ENCODE measurements at regions not wholly inside any gene's neighbourhood (a gene's known extent, or its start where the extent isn't known, plus 50 kb on each side); places are given as distances from the start of the nearest gene placed in this dataset.

DNA sequence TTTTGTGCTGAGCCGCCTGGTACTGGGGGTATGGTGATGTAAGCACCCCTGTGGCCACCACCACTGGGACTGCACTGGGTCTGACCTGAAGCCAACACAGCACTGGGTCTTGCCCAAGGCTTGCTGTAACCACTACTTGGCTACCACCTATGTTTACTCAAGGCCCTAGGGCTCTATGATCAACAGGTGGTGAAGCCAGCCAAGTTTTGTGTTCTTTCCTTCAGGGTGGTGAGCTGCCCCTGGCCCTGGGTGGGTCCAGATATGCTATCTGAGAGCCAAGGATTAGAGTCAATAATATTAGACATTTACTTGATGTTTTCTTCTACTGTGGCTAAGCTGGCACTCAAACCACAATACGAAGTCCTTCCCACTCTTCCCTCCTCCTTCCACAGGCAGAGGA, 55.1 kb upstream of the PAGE4 start:
- Histone ChIP-seq H3K9me3 (ENCODE audit: low read depth, low read length) (no peaks in the 10 kb centered on the region), H3K4me3 (no peak overlapping the region), H3K27ac (no peak overlapping the region), H3K9ac (ENCODE audit: insufficient read length) (no peak overlapping the region), H3K36me3 (ENCODE audit: insufficient read depth, low read length) (no peaks in the 10 kb centered on the region)
- no peak for DNase-seq (ENCODE audit: low read depth, low spot score)
- TF ChIP-seq FOXP2 (optimal IDR thresholded peaks at IDR 0.05; ENCODE audit: control extremely low read depth, extremely low read length, insufficient read depth) (no peak), EZH2 (IDR thresholded peaks at IDR 0.05) (no peak), POLR2AphosphoS5 (IDR thresholded peaks at IDR 0.05; ENCODE audit: borderline replicate concordance, low read depth, low read length) (no peak)

DNA sequence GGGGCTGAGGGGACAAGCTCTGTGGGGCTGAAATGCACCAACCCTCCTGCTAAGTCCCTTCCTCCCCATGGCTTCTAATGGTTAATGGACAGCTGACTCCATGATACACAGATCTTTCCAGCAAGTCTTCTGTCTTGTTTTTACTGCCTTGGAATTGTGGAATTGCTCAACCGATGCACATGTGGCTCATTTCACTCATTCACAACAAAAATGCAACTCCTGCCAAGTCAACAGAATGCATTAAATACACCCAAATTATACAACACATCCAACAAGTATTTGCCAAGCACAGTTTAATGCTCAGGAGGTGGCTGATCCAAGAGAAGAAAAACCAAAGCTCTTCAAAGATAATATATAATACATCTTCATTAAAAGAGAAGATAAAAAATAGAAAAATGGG, 61.9 kb upstream of the PAGE4 start:
- Histone ChIP-seq H3K27ac (no peak overlapping the region), H3K36me3 (ENCODE audit: insufficient read depth, low read length) (no peaks in the 10 kb centered on the region), H3K9ac (ENCODE audit: insufficient read length) (no peak overlapping the region), H3K9me3 (ENCODE audit: low read depth, low read length) (no peaks in the 10 kb centered on the region), H3K4me3 (no peak overlapping the region)
- DNase-seq (ENCODE audit: low read depth, low spot score) = no peak
- no peak for TF ChIP-seq POLR2AphosphoS5 (IDR thresholded peaks at IDR 0.05; ENCODE audit: borderline replicate concordance, low read depth, low read length)
- no peak for TF ChIP-seq EZH2 (IDR thresholded peaks at IDR 0.05)
- TF ChIP-seq FOXP2 (optimal IDR thresholded peaks at IDR 0.05; ENCODE audit: control extremely low read depth, extremely low read length, insufficient read depth) = no peak

DNA sequence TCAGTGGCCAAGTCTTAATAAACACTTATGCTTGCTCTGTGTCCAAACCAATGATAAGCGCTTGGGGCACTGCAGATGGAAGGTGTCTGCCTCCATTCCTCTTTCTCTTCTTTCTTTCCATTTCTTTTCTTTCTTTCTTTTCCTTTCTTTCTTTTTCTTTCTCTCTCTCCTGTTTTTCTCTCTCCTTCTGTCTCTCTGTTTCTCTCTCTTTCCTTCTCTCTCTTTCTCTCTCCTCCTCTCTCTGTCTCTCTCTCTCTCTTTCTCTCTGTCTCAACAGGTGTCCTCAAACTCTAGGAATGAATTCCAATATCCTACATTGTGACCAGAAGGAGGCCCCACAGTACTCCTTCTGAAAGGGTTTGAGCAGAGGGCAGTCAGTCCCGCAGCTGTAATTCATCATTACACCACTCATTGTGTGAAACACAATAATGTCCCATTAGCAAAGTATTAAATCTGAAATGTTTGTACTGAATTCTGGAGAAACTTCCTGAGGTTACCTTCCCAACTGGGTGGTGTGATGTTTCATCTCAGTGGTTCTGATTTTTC, 66.5 kb upstream of the PAGE1 start:
- DNase-seq (ENCODE audit: low read depth, low spot score) = no peak

DNA sequence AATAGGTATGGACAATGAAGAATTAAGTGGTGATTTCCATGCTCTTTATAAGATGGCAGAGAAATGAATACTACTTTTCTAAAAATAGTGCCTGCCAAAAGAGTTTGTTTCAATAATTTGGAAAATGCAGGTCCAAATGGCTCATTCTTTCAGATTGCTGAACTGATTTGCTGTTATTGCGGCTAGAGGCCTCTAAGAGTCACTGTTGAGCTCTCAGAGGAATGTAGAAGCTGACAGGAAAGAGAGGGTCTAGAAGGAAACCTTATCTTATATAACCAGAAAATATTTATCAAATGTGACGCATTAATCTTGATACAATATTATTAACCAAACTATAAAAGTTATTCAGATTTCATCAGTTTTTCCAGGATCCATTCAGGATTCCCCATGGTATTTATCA, 65.7 kb upstream of the PAGE1 start:
- TF ChIP-seq FOXP2 (optimal IDR thresholded peaks at IDR 0.05; ENCODE audit: control extremely low read depth, extremely low read length, insufficient read depth) (no peak), EZH2 (IDR thresholded peaks at IDR 0.05) (no peak), POLR2AphosphoS5 (IDR thresholded peaks at IDR 0.05; ENCODE audit: borderline replicate concordance, low read depth, low read length) (no peak)
- Histone ChIP-seq H3K4me3 (no peak overlapping the region), H3K9ac (ENCODE audit: insufficient read length) (no peak overlapping the region), H3K9me3 (ENCODE audit: low read depth, low read length) (no peaks in the 10 kb centered on the region), H3K27ac (no peak overlapping the region), H3K36me3 (ENCODE audit: insufficient read depth, low read length) (no peaks in the 10 kb centered on the region)
- DNase-seq (ENCODE audit: low read depth, low spot score) = no peak

More for the DNA sequence above, 66.5 kb upstream of the PAGE1 start:
- Histone ChIP-seq H3K4me3 (no peak overlapping the region), H3K9me3 (ENCODE audit: low read depth, low read length) (no peaks in the 10 kb centered on the region), H3K36me3 (ENCODE audit: insufficient read depth, low read length) (no peaks in the 10 kb centered on the region), H3K27ac (no peak overlapping the region), H3K9ac (ENCODE audit: insufficient read length) (no peak overlapping the region)
- TF ChIP-seq POLR2AphosphoS5 (IDR thresholded peaks at IDR 0.05; ENCODE audit: borderline replicate concordance, low read depth, low read length) = no peak
- TF ChIP-seq FOXP2 (optimal IDR thresholded peaks at IDR 0.05; ENCODE audit: control extremely low read depth, extremely low read length, insufficient read depth) = no peak
- TF ChIP-seq EZH2 (IDR thresholded peaks at IDR 0.05) = no peak

DNA sequence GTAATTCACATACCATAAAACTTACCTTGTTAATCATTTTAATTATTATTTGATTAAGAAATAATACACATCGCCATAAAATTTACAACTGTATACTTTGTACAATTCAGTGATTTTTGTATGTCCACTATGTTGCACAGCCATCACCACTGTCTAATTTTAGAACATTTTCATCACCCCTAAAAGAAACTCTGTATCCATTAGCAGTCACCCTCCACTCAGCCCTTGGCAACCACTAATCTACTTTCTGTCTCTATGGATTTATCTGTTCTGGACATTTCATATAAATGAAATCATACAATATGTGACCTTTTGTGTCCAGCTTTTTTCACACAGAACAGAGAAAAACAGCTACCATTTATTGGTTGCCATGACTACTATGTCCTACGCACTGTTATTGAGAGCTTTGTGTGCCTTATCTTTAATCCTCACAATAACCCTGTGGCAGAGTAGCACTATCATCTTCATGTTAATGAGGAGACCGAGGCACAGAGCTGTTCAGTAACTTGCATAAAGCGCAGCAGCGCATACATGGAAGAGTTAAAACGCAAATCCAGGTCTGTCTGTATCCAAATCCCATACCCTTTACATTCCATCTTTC, 64.6 kb upstream of the PAGE1 start:
- Histone ChIP-seq H3K4me3 (no peak overlapping the region), H3K27ac (no peak overlapping the region), H3K36me3 (ENCODE audit: insufficient read depth, low read length) (no peaks in the 10 kb centered on the region), H3K9me3 (ENCODE audit: low read depth, low read length) (no peaks in the 10 kb centered on the region), H3K9ac (ENCODE audit: insufficient read length) (no peak overlapping the region)
- DNase-seq (ENCODE audit: low read depth, low spot score) = no peak
- TF ChIP-seq EZH2 (IDR thresholded peaks at IDR 0.05) = no peak
- TF ChIP-seq POLR2AphosphoS5 (IDR thresholded peaks at IDR 0.05; ENCODE audit: borderline replicate concordance, low read depth, low read length) = no peak
- no peak for TF ChIP-seq FOXP2 (optimal IDR thresholded peaks at IDR 0.05; ENCODE audit: control extremely low read depth, extremely low read length, insufficient read depth)

DNA sequence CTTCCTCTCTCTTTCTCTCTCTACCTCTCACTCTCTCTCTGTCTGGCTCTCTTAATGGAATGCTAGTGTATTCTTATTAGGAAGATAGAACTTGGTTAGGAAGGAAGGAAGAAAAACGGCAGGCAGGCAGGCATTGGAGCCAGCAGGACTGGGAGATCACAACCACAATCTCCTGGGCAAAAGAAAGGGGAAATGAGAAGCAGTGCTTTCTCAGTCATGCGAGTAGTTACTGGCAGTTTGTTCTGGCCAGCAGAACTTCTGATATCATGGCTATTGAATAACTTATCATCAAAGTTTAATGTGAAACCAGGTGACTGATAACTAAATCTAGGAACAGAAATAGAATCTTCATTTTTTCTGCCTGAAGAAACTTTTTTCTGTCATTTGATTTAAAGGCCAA, 60.9 kb upstream of the PAGE1 start:
- no peaks in the 10 kb centered on the region for H3K36me3 ChIP-seq (ENCODE audit: insufficient read depth, low read length)
- H3K4me3 ChIP-seq = no peak overlapping the region
- no peak overlapping the region for H3K27ac ChIP-seq
- no peak for TF ChIP-seq POLR2AphosphoS5 (IDR thresholded peaks at IDR 0.05; ENCODE audit: borderline replicate concordance, low read depth, low read length)
- no peak for TF ChIP-seq FOXP2 (optimal IDR thresholded peaks at IDR 0.05; ENCODE audit: control extremely low read depth, extremely low read length, insufficient read depth)
- no peak for TF ChIP-seq EZH2 (IDR thresholded peaks at IDR 0.05)
- no peak overlapping the region for H3K9ac ChIP-seq (ENCODE audit: insufficient read length)
- H3K9me3 ChIP-seq (ENCODE audit: low read depth, low read length) = no peaks in the 10 kb centered on the region
- no peak for DNase-seq (ENCODE audit: low read depth, low spot score)

DNA sequence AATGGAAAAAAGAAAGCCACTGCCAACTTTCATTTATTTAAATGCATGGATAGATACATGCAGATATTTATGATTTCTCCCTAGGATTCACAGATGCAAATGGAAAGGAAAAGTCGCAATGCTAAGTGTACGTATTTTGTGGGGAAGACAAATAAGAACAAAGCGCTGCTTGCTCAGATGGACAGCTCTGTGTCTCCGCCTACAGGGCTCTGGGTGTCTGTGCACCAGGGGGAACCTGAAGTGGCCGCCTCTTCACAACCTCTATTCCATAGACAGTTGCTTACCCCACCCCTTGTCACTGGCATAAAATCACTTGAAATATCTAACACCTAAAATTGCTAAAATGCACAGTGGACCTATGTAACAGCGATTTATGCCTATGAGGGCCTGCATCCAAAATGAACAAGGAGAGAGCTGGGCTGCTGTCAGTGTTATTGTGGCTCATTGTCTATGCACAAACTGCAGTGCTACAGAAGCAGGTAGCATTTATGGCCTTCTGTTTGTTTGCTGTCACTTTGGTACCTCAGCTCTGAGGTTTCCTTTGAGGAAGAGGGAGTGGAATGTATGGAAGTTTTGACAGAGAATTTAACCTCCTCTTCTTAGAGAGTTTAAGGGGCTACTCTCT, 58.6 kb upstream of the PAGE1 start:
- TF ChIP-seq FOXP2 (optimal IDR thresholded peaks at IDR 0.05; ENCODE audit: control extremely low read depth, extremely low read length, insufficient read depth) (no peak), EZH2 (IDR thresholded peaks at IDR 0.05) (no peak), POLR2AphosphoS5 (IDR thresholded peaks at IDR 0.05; ENCODE audit: borderline replicate concordance, low read depth, low read length) (no peak)
- Histone ChIP-seq H3K4me3 (no peak overlapping the region), H3K9ac (ENCODE audit: insufficient read length) (no peak overlapping the region), H3K27ac (no peak overlapping the region), H3K36me3 (ENCODE audit: insufficient read depth, low read length) (no peaks in the 10 kb centered on the region), H3K9me3 (ENCODE audit: low read depth, low read length) (no peaks in the 10 kb centered on the region)
- peak; percentile 5 for DNase-seq (ENCODE audit: low read depth, low spot score)

DNA sequence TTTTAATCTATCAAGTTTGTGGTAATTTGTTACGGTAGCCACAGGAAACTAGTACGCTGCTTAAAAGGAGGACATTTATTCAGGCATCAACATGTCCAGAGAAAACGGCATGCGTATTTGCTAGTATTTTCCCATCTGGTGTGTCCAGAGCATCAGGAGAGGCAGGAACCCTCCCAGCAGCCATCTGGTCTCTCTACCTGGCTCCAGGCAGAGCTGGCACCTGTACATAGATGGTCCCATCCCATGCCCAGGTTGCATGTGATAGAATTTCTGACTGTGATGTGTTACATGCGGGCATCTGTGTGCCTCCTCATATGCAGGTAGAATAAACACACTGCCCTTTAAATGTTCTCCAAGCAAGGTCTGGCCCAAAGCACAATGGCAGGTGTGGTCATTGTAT, 57.9 kb upstream of the PAGE1 start:
- no peak overlapping the region for H3K4me3 ChIP-seq
- no peaks in the 10 kb centered on the region for H3K9me3 ChIP-seq (ENCODE audit: low read depth, low read length)
- no peak overlapping the region for H3K27ac ChIP-seq
- TF ChIP-seq POLR2AphosphoS5 (IDR thresholded peaks at IDR 0.05; ENCODE audit: borderline replicate concordance, low read depth, low read length) = no peak
- TF ChIP-seq EZH2 (IDR thresholded peaks at IDR 0.05) = no peak
- TF ChIP-seq FOXP2 (optimal IDR thresholded peaks at IDR 0.05; ENCODE audit: control extremely low read depth, extremely low read length, insufficient read depth) = no peak
- no peak overlapping the region for H3K9ac ChIP-seq (ENCODE audit: insufficient read length)
- no peaks in the 10 kb centered on the region for H3K36me3 ChIP-seq (ENCODE audit: insufficient read depth, low read length)
- no peak for DNase-seq (ENCODE audit: low read depth, low spot score)
